NCI-H2029 treated with DMSO at 0.1 percent for 48 hours (cell line): ENCODE measurements at regions not wholly inside any gene's neighbourhood (a gene's known extent, or its start where the extent isn't known, plus 50 kb on each side); places are given as distances from the start of the nearest gene placed in this dataset.

Experiments used
- DNase-seq: peaks from one replicate; lab custom pipeline; 2025; lab: John Stamatoyannopoulos, UW

- no peak for DNase-seq
Observed at GRCh38 chr10:69740126-69740525, 61.6 kb upstream of the COL13A1 start.

- DNase-seq: no peak
Observed at GRCh38 chr10:69741252-69741651, 60.5 kb upstream of the COL13A1 start.

- DNase-seq: no peak
Observed at GRCh38 chr10:69741671-69742355, 59.9 kb upstream of the COL13A1 start.

GRCh38 chr10:69742356-69742695 is 59.4 kb upstream of the COL13A1 start:
- DNase-seq: no peak

- no peak for DNase-seq
Observed at GRCh38 chr10:69742928-69743602, 58.6 kb upstream of the COL13A1 start.

GRCh38 chr10:69744971-69745370 is 56.7 kb upstream of the COL13A1 start:
- no peak for DNase-seq

- no peak for DNase-seq
Observed at GRCh38 chr10:69745698-69746097, 56.0 kb upstream of the COL13A1 start.

- no peak for DNase-seq
Observed at GRCh38 chr10:69747179-69747578, 54.5 kb upstream of the COL13A1 start.

- DNase-seq: no peak
Observed at GRCh38 chr10:69748621-69749020, 53.1 kb upstream of the COL13A1 start.

- DNase-seq: no peak
Observed at GRCh38 chr10:69749178-69750010, 52.3 kb upstream of the COL13A1 start.

GRCh38 chr10:69750011-69750373 is 51.7 kb upstream of the COL13A1 start:
- DNase-seq: no peak

GRCh38 chr10:69750725-69751124 is 51.0 kb upstream of the COL13A1 start:
- DNase-seq: no peak

GRCh38 chr10:69751214-69751613 is 50.5 kb upstream of the COL13A1 start:
- DNase-seq: no peak
